ENCODE measurements at regions not wholly inside any gene's neighbourhood (a gene's known extent, or its start where the extent isn't known, plus 50 kb on each side); places are given as distances from the start of the nearest gene placed in this dataset.
A peak's percentile ranks its signal among the peaks of the same experiment; 100 is the strongest.
"Not testable (repeated sequence)": the region's sequence is repeated elsewhere in the genome, so short reads cannot be mapped to it uniquely, and the experiment has no call there.

DNA sequence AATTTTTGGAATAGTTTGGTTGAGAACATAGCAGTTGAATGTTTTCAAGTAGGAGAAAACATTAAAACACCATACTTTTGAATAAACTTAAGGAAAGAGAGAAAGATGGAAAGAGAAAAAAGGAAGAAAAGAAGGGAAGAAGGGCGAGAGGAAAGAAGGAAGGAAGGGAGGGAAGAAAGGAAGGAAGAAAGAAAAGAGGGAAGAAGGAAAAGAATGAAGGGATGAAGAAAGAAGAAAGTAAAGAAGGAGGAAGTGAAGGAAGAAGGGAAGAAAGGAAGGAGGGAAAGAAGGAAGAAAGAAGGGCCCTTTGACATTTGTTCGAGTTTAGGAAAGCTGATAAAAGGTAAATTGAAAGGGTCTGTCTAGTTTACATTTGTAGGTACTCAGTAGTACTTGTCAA is 482.7 kb downstream of the SIPA1L2 start:
- no peak for DNase-seq

DNA sequence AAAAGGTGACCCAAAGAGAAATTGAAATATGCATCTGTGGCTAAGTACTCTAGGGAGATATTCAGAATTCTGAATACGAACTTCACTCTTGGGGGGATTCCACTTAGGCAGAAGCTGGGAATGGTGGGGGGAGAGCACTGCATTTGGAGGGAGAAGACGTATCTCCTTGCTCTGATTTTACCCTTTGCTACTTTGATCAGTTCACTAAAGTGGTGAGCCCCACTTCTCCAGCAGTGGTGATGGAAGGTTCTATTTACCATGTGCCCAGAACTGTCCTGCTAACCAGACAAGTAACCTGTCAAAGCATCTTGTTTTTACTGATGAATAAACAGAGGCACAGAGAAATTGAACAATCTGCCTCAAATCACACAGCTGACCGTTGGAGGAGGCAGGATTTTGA is 483.4 kb downstream of the SIPA1L2 start:
- DNase-seq: no peak

DNA sequence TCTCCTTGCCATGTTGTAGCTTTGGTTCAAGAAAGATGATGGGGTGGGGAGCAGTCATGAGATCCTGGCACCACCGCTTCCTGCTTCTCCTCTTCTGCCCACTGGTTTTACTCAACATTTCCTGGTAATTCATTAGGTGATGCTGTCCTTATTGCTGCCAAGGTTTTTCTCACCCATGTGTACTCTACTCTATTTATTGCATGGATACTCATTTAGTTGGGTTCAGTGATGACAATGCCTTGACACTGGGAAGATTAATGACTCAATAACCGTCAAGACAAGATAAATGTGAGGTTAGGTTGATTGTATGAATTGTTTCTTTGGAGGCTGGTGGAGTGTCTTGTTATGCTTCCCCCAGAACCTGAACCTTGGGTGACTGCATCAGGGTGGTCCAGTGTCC is 484.2 kb downstream of the SIPA1L2 start:
- DNase-seq: no peak

DNA sequence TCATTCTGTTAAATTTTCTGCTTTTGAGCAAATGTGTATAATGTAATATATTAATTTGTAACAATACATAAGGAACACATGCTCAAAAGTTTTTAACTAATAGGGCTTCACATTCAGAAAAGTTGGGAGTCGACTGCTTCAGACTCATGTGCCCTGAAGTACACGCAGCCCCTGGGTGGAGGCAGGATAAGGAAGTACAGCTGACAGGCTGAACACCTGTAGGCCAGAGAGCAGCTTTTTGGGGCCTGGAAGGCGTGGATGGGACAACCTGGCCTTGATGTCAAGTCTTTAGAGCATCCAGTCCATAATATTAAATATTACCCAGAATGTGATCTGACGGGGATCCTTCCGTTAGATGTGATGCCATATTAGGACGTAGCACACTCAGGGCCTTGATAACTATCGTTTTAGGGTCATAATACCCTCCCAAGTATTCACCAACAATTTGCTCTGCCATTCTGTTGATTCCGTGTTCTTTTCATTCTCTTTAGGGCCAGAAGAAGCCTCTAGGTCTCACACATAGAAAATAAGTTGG is 485.2 kb downstream of the SIPA1L2 start:
- DNase-seq: no peak

DNA sequence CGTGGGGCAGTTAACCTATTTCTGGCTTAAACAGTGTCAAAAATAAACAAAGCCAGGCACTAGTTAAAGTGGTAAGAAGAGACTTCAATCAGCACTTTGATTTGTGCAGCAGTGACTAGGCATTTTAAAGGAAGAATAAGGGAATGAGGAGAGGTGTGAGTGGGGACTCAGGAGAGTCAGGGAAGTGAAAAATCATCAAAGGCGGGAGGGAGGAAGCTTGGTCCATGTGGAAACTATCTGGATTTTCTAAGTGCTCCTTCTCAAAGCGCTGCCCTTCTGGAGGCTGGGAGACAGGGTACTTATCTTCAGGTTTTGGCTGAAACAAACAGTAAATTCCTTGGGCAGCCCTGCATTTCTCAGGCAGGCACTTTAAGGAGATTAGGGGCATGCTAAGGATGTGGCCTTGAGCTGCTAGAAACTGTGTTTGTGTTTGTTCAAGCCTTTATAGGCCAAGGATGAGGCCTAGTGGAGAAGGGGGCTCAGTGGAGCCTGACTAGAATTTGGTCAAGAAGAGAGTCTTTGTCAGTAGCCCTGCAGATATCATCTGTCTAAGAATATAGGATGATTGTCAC is 486.5 kb downstream of the SIPA1L2 start:
- DNase-seq: no peak

DNA sequence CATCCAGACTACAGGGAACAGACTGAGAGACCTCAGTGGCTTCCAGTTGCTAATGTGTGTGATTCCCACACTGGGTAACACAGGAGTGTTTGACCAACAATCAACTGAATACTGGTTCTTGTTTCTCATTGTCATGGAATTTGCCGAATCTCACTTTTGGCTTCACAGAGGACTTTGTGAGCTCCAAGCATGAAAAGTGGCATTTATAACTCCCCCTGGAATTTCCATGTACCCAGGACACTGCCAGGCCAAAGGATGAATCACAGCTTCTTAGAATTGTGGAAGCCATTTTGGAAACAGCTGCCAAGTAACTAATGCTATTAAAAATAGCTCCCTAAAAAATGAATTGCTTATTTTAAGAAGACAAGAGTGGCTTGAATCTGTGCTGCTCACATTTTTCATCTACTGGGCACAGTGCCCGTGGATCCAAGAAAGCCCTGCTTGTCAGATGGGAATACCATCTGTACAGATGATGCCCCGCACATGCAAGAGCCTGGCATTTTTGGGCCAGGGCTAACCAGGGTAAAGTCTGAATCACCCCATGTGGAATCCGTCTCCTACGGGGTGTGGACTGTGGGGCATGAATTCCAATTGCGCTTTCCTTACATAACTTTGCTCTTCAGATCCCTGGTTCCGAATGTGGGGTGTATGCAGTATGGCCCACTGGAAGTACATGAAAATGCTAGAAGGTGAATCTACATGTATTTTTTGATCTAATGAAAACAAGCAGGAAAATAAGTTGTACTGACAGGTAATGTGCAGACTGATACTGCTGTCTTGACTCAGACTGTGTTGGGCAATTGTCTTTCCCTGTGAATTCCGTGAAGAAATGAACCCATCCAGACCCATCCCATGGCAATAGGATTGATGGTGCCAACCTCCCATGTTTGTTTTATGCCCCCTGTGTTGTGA is 487.3 kb downstream of the SIPA1L2 start:
- DNase-seq: peak; percentile 81

DNA sequence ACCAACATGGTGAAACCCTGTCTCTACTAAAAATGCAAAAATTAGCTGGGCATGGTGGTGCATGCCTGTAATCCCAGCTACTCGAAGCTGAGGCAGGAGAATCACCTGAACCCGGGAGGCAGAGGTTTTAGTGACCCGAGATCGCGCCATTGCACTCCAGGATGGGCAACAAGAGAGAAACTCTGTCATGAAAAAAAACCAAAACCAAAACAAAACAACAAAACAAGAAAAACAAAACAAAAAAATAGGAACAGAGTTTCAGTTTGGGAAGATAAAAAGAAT is 488.8 kb downstream of the SIPA1L2 start:
- DNase-seq: not testable (repeated sequence)

DNA sequence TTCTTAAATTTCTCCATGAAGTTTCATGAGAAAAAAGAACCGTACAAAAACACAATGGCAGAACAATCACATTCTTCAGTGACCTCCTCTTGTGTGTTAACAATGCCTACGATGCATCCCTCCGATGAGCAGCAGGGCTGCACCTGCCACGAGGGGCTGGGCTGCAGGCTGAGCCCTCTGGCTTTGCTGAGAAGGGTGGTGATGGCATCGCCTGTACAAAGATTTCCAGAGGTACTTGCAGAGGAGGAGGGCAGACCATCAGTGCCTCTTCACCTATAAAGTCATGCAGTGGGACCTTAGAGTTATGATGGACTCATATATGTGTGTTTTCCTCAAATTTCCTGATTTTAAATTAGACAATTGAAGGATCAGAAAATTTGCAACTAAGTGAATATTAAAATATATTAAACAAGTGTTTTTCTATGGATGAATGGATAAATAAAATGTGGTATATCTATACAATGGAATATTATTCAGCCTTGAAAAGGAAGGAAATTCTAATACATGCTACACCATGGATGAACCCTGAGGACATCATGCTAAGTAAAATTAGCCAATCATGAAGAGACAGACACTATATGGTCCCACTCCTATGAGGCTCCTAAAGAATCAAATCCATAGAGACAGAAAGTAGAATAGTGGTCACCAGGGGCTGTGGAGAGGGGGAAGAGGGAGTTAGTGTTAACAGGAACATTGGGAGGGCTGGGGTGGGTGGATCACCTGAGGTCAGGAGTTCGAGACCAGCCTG is 489.3 kb downstream of the SIPA1L2 start:
- DNase-seq: no peak

DNA sequence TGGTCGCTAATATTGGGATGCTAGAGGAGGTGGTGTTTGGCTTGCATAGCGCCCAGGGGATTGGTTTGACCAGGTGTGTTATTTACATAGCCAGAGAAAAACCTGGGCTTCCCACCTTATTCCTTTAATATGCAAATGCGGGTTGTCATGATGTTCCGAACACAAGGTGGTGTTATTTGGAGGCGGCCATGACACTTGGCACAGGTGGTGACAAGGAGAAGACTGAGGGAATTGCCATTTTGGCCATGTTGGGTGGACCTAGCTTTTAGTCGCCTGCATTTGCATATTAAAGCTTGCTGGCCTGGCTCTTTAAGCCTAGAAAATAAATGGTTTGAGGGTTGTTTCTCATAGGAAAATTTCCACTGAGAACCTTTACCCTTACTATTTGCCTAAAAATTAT is 490.5 kb downstream of the SIPA1L2 start:
- DNase-seq: no peak

DNA sequence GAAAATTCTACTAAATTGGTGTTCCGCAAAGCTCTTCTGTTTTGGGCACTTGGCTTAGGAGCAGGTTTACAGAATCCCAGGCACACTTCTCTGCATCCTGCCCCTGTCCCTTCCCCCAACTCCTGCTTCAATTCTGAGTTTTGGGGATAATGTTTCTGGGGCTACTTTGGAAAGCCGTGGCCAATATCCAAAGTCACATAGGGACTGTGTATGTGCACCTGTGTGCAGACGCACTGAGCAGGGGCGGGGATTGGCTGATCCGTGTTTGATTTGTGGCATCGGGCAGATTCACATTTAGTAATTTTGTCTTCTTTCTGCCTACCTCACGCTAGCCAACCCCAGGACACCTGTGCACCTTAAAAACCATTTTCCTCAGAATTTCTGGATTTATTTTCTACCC is 491.9 kb downstream of the SIPA1L2 start:
- DNase-seq: no peak

DNA sequence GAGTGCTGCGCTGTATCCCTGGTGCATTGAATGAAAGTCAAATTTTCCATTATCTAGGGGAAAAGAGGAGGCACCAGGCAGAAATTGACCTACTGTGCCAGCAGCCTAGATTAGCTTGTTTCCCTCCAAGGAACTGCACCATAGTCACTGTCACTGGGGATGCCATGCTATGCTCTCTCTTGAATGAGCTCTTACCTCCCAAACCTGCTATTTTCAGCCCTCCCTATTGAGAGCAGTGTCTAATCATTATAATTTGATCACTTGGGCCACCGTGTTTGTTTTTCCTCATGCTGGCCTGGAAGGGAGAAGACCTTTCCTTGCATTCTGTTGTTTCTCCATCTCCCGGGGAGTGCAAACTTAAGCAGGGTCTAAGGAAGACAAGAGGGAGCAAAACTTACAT is 492.9 kb downstream of the SIPA1L2 start:
- no peak for DNase-seq

DNA sequence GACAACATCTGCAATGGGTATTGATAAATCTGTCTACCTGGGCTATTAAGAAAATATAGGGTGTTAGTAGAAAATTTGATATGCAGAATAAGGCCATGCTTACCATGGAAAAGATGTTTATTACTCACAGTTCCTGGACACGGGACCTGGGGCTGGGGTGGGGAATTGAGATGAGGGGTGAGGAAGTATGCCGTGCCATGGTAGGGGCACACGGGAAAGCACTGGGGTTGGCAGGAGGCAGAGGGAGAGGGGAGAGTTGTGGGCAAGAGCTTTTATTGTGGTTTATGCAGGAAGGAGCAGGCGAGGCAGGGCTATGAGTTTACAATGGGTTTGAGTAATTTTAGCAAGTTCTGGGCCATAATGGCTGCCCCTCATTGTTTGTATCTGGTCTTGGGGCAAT is 493.8 kb downstream of the SIPA1L2 start:
- DNase-seq: no peak

DNA sequence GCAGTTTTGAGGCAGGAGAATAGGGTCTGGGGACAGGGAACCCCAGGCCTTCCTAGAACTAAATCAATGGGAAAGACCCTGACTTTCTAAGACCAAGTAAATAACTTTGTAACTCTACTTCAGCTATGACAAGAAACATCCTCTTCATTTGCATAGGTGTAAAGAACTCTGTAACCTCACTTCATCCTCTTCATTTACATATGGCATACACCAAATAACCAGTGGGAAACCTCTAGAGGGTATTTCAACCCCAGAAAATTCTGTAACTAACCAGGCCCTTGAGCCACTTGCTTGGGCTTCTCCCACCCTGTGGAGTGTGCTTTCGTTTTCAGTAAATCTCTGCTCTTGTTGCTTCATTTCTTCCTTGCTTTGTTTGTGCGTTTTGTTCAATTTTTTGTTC is 495.6 kb downstream of the SIPA1L2 start:
- no peak for DNase-seq

DNA sequence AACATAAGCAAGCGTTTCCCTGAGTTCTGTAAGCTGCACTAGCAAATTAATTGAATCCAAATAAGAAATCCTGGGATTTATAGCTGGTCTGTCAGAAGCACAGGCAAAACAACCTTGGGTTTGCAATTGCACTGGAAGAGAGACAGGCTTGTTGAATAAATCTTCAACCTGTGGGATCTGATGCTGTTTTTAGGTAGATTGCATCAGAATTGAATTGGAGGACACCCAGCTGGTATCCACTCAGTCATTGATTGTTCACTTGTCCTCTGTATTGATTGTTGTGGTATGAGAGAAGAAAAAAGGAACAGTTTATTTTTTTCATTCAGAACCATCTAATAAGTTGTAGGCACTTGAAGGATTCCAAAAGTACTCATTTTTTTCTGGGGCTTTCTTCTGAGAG is 497.4 kb downstream of the SIPA1L2 start:
- DNase-seq: no peak

DNA sequence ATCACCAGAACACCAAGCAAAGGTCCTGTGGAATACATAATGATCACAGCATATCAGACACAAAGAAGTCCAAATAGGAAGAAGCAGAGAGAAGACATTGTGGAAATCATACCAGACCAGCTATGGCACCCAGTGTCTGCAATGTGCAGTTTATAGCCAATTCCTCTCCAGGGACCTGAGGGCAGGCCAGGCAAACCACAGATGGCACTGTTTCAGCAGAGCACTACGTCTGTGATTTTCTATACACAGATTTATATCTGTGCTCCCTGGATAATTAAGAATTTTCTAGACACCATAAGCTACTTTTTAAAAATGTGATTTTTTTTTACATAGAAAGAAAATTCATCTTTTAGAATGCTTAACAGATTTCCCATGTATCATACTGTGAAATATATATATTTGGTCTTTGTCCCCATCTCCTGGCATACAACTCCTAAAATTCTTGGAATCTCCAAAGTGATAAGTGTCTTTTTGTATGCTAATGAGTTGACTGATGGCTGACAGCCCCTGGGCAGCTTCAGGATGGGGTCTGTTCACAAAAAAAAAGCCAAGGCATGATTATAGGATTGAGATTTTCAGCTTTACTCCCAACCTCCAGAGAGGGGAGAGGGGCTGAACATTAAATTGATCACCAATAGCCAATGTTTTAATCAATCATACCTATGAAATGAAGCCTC is 498.1 kb downstream of the SIPA1L2 start:
- DNase-seq: no peak

DNA sequence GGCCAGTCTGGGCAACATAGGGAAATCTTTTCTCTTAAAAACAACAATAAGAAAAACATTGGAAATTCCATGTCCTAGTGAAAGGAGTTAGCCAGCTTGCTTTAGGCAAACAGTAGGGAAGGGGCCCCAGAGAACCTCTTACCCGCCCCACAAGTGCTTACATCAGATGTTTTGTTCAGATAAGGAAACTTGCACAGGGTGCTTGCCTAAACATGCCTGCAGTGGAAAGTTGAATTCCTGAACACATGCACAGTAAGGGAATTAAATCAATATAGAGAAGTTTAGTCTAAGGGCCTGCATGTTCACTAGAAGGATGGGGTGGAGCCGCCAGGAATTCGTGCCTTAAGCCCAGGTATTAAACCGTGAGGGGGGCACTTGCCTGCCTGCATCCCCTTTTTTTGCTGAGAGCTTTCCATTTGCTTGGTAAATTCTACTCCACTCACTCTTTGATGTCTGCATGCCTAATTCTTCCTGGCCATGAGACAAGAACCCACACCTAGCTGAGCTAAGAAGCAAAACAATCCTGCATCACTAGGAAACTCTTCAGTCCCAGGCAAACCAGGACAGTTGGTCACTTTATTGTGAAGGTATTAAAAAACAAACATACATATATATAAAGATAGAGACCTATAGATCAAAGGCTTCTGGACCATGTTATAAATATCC is 499.0 kb downstream of the SIPA1L2 start:
- DNase-seq: no peak

DNA sequence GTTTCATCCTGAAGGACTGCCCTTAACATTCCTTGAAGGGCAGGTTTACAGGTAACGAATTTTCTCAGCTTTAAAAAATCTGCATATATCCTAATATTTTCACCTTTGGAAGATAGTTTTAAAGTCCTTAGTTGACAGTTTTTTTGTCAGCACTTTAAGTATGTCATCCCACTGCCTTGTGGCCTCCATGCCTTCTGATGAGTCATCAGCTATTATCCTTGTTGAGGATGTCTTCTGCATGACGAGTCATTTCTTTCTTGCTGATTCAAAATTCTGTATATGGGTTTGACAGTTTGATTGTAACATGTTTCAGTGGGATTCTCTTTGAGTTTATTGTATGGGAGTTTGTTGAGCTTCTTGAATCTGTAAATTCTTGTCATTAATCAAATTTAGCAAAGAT is 500.6 kb downstream of the DISC1 start:
- DNase-seq: no peak

DNA sequence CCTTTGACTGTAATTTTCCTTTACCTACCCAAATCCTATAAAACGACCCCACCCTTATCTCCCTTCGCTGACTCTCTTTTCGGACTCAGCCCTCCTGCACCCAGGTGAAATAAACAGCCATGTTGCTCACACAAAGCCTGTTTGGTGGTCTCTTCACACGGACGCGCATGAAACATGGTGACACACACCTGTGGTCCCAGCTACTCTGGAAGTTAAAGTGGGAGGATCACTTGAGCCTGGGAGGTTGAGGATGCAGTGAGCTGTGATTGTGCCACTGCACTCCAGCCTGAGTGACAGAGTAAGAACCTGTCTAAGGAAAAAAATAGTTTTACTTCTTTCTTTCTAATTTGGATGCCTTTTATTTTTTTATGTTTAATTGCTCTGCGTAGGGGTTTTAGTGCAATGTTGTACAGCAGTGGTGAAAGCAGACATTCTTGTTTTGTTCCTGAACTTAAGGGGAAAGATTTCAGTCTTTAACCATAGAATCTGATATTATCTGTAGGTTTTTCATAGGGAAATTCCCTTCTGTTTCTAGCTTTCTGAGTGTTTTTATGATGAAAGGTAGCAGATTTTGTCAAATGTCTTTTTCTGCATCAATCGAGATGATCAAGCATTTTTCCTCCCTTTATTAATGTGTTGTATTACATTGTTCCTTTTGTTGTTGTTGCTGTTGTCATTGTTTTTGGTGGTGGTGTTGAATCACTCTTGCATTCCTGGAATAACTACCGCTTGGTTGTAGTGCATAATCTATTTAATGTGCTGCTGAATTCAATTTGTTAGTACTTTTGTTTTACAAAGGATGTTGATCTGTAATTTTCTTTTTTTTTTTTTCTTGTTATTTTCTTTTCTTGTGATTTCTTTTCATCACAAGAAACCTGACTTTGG is 497.4 kb downstream of the DISC1 start:
- no peak for DNase-seq

DNA sequence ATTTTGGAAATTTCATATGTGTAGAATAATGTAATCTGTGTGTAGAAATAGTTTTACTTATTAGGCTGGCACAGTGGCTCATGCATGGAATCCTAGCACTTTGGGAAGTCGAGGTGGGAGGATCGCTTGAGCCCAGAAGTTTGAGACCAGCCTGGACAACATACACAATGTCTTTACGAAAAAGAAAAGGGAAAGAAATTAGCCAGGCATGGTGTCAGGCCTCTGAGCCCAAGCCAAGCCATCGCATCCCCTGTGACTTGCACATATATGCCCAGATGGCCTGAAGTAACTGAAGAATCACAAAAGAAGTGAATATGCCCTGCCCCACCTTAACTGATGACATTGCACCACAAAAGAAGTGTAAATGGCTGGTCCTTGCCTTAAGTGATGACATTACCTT is 491.3 kb downstream of the DISC1 start:
- DNase-seq: not testable (repeated sequence)

DNA sequence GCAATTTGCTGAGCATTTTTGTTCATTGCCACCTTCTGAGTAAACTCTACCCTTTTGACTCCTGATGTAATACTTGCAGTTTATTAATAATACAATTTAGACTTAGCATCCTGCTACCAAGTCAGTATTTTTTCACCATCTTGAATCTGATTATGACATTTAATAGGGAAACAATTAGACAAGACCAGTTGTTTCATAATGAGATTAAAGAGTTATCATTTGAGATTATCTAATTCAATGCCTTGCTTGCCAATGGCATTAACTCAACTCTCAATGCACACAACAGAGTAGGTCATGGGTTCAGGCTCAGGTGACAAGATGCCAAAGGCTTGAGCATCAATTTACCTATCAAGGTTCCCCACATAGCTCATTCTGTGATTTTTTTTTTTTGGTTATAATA is 488.4 kb downstream of the DISC1 start:
- DNase-seq: no peak

DNA sequence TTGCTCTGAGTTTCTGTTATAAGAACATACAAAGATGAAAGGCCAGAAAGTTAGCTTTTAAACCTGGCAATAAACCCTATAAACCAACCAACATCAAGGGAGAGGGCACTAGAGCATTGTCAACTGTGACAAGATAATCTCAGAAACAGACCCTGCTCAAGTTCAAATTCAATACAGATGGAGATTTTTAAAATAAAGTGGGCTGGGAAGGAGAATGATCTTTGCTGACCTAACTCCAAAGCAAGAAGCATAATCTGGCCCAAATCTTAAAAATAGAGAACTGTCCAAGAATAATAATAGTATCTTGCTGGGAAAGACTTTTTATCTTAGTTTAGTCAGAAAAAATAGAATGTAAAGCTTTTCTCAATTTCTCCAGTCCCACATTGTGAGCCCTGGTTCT is 485.5 kb downstream of the DISC1 start:
- DNase-seq: no peak

DNA sequence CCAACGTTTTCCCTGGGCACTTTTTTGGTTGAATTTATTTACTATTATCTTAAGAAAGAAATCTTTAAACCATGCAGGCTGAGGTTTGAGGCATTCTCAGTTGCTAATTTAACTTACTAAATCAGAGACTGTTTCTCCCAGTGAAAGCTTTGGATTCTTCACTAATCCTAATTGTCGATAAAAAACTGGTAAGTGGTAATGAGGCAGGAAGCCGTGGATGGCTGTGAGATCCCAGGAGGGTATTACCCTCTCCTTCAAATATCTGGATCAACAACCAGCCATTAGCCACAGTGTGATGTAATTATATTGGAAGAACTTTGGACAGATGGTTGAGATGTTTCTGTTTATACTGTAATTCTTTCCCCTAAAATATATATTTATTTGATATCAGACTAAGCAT is 485.0 kb downstream of the DISC1 start:
- DNase-seq: no peak
